ENCODE measurements at regions not wholly inside any gene's neighbourhood (a gene's known extent, or its start where the extent isn't known, plus 50 kb on each side); places are given as distances from the start of the nearest gene placed in this dataset.

DNA sequence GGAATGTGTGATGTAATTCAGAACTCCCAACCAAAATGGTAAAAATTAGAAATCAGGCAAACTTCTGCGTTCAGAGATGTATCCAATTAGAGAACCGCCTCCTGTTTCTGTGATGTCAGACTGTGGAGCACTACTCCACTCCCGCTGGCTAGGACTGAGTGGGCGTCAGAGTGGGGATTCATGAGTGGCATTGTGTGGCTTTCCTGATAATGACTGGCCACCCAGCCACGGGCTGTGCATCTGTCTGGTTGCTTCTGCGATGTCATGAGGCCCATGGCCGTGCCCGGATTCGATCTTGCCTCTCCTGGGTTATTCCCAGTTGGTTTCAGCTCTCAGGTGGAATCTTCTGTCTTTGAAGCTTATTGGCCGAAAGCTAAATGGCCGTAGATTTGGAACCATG, 87.1 kb upstream of the KCNA1 start:
- DNase-seq (ENCODE audit: low spot score) (no peak), ATAC-seq (ENCODE audit: insufficient number of reproducible peaks, low FRiP score, low read depth) (no peak)
- peaks cover 0 to 23% of the 10 kb centered on the region in 2 donors for H3K4me1 ChIP-seq (ENCODE audit: control insufficient read depth in 1 of 2, low read depth in 2 of 2)
- H3K9me3 ChIP-seq = no peaks in the 10 kb centered on the region
- H3K36me3 ChIP-seq = no peaks in the 10 kb centered on the region
- no peaks in the 10 kb centered on the region for H3K27me3 ChIP-seq (replicated peaks; ENCODE audit: insufficient read depth)
- TF ChIP-seq, protein P1, sequence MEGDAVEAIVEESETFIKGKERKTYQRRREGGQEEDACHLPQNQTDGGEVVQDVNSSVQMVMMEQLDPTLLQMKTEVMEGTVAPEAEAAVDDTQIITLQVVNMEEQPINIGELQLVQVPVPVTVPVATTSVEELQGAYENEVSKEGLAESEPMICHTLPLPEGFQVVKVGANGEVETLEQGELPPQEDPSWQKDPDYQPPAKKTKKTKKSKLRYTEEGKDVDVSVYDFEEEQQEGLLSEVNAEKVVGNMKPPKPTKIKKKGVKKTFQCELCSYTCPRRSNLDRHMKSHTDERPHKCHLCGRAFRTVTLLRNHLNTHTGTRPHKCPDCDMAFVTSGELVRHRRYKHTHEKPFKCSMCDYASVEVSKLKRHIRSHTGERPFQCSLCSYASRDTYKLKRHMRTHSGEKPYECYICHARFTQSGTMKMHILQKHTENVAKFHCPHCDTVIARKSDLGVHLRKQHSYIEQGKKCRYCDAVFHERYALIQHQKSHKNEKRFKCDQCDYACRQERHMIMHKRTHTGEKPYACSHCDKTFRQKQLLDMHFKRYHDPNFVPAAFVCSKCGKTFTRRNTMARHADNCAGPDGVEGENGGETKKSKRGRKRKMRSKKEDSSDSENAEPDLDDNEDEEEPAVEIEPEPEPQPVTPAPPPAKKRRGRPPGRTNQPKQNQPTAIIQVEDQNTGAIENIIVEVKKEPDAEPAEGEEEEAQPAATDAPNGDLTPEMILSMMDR (IDR thresholded peaks at IDR 0.05) = no peak
- no peak overlapping the region for H3K4me3 ChIP-seq
- H3K27ac ChIP-seq = no peak overlapping the region

DNA sequence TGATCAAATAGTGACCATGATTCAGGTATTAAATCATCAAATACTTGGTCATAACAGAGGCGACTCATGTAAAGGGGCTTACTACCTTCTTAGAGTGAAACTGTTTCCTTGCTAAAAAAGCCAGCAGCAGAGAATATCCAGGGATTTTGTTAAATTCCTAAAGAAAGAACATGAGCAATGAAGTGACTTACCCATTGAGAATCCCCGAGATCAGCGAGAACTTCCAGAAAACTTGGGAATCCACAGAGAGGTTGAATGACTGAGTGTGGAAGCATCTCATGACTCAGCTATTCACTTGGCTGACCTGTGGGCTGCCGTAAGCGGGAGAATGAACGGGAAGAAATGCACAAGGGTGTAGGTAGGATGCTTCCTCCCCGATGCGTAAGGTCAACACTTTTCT, 85.3 kb upstream of the KCNA1 start:
- H3K9me3 ChIP-seq = no peaks in the 10 kb centered on the region
- peaks cover 0 to 22% of the 10 kb centered on the region in 2 donors for H3K4me1 ChIP-seq (ENCODE audit: control insufficient read depth in 1 of 2, low read depth in 2 of 2)
- DNase-seq (ENCODE audit: low spot score) = no peak
- TF ChIP-seq, protein P1 (IDR thresholded peaks at IDR 0.05) = no peak
- H3K27me3 ChIP-seq (replicated peaks; ENCODE audit: insufficient read depth) = no peaks in the 10 kb centered on the region
- no peak overlapping the region for H3K4me3 ChIP-seq
- no peak overlapping the region for H3K27ac ChIP-seq
- H3K36me3 ChIP-seq = no peaks in the 10 kb centered on the region
- ATAC-seq (ENCODE audit: insufficient number of reproducible peaks, low FRiP score, low read depth) = no peak

DNA sequence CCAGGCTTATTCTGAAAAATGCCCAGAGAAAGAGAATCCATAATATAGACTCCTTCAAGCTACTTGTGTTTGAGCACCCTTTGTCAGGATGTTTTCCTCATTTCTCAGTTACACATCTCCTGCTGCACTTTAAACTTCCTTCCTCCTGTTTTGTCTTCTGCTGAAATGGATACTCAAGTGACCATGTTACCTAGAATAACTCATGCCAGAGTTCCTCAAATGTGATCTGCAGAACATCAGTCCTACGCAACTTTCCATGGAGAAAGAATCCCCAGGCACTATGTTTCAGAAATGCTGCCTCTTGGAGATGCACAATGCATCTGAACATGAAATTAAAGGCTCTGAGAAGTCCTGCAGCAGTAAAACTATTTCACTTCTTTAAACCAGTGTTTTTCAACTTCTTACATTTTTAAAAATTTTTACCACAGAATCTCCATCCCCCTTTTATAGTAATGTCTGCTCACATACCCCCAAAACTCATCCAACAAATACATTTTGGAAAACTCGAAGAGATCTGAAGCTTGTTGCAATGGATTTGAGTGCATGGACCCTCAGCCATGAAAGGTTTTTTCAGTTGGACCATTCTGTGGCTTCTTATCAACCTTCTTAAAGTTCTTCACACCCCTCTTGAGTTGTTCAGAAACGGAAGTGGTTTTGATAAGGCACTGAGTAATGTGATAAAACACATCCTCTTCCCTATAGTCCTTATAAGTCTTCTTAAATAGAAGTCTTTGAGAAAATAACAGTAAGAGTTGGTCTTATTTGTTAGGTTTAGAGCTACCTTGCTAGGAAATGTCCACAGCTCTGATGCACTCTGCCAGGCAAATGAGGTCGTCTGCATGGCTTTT, 84.5 kb upstream of the KCNA1 start:
- no peak for ATAC-seq (ENCODE audit: insufficient number of reproducible peaks, low FRiP score, low read depth)
- no peaks in the 10 kb centered on the region for H3K9me3 ChIP-seq

DNA sequence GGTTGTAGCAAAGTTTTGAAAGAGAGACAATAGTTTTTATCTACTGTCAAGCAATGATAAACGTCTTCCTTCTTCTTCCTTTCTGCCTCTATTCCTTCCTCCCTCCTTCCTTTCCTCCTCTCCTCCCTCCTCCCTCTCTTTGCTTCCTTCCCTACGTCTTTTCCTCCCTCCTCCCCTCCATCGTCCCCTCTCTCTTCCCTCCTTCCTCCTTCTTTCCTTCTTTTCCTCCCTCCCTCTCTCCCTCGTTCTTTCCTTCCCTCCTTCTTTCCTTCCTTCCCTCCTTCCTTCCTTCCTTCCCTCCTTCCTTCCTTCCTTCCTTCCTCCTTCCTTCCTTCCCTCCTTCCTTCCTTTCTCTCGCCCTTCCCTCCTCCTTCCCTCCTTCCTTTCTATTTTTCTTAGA, 82.8 kb upstream of the KCNA1 start:
- Histone ChIP-seq H3K4me3 (no peak overlapping the region), H3K27ac (no peak overlapping the region), H3K9me3 (no peaks in the 10 kb centered on the region), H3K27me3 (replicated peaks; ENCODE audit: insufficient read depth) (no peaks in the 10 kb centered on the region), H3K4me1 (ENCODE audit: control insufficient read depth in 1 of 2, low read depth in 2 of 2) (peaks cover 0 to 11% of the 10 kb centered on the region in 2 donors), H3K36me3 (no peaks in the 10 kb centered on the region)
- TF ChIP-seq, protein P1 (IDR thresholded peaks at IDR 0.05) = no peak
- DNase-seq (ENCODE audit: low spot score) = no peak
- no peak for ATAC-seq (ENCODE audit: insufficient number of reproducible peaks, low FRiP score, low read depth)

More for the DNA sequence above, 84.5 kb upstream of the KCNA1 start:
- TF ChIP-seq, protein P1 (IDR thresholded peaks at IDR 0.05) = no peak
- no peaks in the 10 kb centered on the region for H3K36me3 ChIP-seq
- no peak for DNase-seq (ENCODE audit: low spot score)
- peaks cover 0 to 16% of the 10 kb centered on the region in 2 donors for H3K4me1 ChIP-seq (ENCODE audit: control insufficient read depth in 1 of 2, low read depth in 2 of 2)
- no peak overlapping the region for H3K27ac ChIP-seq
- no peak overlapping the region for H3K4me3 ChIP-seq
- no peaks in the 10 kb centered on the region for H3K27me3 ChIP-seq (replicated peaks; ENCODE audit: insufficient read depth)

DNA sequence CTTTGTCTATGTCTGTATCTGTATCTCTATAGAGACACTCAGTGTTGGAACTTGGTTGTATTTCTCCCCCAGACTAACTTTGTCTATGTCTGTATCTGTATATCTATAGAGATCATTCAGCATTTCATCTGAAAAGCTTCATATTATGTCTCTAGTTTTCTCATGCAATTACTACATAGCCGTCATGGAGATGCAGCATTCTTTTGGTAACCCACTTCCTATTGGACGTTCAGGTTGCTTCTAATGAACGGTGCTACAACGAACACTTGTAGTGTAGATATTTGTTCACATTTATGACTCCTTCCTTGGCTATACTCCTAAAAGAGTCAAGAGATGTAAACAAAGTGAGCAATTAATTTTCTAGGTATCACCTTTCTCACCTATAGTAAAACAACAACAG, 81.5 kb upstream of the KCNA1 start:
- H3K4me1 ChIP-seq (ENCODE audit: control insufficient read depth in 1 of 2, low read depth in 2 of 2) = peaks cover 0 to 11% of the 10 kb centered on the region in 2 donors
- TF ChIP-seq, protein P1 (IDR thresholded peaks at IDR 0.05) = no peak
- DNase-seq (ENCODE audit: low spot score) (no peak), ATAC-seq (ENCODE audit: insufficient number of reproducible peaks, low FRiP score, low read depth) (no peak)
- no peaks in the 10 kb centered on the region for H3K27me3 ChIP-seq (replicated peaks; ENCODE audit: insufficient read depth)
- H3K27ac ChIP-seq = no peak overlapping the region
- no peaks in the 10 kb centered on the region for H3K36me3 ChIP-seq
- no peak overlapping the region for H3K4me3 ChIP-seq
- no peaks in the 10 kb centered on the region for H3K9me3 ChIP-seq
